ENCODE measurements at regions not wholly inside any gene's neighbourhood (a gene's known extent, or its start where the extent isn't known, plus 50 kb on each side); places are given as distances from the start of the nearest gene placed in this dataset.
"Not testable (repeated sequence)": the region's sequence is repeated elsewhere in the genome, so short reads cannot be mapped to it uniquely, and the experiment has no call there.

GRCh38 chr4:42824278-42824977 lies 68.1 kb upstream of the GRXCR1 start:
- DNase-seq, result no peak

DNA sequence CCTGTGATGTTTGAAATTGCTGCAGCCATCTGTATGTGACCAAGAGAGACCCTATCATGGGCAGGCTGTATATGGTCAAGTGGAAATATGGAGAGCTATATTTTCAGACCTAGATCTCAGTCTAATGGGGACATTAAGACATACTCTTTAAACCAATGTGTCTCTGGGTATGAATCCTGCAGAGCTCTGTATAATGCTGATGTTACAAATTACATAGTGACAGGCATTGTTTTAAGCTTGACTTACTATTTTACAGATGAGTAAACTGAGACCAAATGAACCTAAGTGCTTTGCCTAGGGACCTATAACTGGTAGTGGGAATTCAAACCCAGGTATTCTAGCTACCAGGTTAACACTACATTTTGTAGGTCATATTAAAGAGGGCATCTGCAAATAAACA lies 71.3 kb upstream of the GRXCR1 start:
- no peak for DNase-seq

GRCh38 chr4:42819863-42820514 lies 72.5 kb upstream of the GRXCR1 start:
- DNase-seq, result no peak

GRCh38 chr4:42817913-42818312 lies 74.6 kb upstream of the GRXCR1 start:
- no peak for DNase-seq

DNA sequence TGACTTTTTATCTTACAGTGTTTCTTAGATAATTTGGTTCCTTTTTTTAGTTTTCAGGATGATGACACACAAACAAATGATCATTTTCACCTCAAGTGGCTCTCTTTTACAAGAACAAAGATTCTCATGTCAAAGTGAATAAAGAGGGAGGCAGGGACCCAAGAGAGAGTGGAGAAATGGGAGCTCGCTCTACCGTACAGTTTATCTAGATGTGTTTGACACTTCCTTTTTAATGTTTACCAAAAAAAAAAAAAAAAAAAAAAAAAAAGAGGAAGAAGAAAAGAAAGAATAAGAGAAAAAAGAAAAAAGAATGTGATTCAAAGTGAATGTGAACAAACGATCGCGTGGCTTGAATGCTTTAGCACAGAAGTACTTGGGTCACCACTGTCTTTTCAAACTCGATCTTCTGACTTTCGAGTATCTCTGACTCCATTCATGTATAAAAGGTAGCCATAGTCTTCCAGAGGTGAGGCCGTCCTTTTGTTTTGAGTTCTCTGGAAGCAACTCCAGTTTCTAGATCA lies 75.6 kb upstream of the GRXCR1 start:
- DNase-seq, result no peak

DNA sequence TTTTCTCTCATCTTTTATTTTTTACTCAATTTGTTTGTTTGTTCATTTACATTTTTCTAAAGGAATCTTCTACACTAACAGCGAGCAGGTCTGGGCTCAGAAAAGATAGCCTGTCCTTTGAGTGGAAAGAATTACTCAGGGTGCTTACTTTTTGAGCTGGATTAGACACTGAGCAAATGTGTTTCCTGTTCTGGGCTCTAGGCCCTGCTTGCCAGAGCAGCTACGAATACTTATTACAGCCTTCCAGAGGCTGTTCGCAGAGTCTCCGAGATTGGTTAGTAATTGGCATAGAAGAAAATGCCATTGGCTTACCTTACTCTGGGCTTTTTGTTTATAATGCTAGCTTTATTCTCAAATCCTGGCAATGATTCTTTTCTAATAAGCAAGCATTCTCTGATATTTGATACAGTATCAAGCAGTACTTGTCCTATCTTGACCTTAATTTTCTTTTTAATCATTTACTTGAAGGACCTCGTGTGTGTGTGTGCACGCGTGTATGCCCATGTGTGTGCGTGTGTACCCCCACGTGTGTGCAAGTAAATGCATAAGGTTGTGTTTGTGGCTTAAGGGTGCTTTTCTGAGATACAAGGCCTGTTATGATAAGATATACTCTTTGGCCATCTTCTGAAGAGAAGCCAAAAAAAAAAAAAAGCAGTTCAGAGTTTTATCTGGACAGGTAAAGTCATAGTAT lies 76.2 kb upstream of the GRXCR1 start:
- no peak for DNase-seq

DNA sequence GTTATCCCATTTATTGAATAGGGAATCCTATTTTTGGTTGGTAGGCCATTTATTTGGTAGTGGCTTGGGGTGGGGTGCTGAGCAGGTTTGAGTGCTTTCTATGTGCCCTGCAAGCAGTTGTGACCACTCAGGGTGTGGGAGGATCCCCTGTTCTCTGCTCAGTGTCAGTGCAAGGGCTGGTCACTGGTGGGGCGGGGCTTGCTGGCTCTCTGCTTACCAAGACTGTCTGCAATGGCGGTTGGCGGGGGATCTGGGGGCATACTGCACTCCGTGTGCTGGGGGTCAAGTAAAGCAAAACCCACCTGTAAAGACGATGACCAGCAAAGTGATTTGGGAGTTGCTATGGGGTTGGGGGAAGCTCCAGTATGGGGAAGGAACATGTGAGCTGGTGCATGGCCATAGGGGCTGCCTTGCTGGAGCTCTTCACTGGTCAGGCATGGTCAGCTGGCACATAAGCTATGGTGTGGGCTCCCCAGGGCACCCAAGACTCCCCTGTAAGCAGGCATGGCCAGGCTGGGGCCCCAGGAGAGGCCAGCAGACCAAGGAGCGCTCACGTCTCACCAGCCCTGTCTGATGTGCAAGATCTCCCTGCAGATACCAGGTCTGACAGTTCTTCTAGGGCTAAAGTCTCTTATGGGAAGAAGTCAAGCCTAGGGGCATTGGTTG lies 83.0 kb upstream of the GRXCR1 start:
- DNase-seq, result no peak

GRCh38 chr4:42806303-42806835 lies 86.1 kb upstream of the GRXCR1 start:
- no peak for DNase-seq

DNA sequence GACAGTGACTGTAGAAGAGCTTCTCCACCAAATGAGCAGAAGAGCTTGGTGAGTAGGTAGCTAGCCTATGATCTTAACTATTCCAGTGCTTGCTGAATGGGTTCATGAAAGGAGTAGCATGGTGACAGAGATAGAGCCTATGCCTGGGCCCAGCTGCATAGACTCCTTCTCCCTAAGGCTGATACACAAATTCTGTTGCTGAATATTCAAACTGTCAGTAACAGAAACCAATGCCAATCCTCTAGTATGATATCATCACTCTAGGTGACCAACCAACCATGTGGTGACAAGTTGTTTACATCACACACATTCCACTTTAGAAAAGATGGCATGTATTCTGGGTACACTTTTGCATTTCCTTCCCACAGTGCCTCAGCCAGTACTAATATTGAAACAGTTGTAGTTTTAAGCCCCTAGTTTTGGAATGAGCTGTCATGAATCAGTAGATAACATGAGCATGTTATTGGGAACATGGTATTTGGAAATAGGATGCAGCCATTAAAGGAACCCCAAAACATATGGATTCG lies 103.4 kb upstream of the GRXCR1 start:
- DNase-seq, result no peak

DNA sequence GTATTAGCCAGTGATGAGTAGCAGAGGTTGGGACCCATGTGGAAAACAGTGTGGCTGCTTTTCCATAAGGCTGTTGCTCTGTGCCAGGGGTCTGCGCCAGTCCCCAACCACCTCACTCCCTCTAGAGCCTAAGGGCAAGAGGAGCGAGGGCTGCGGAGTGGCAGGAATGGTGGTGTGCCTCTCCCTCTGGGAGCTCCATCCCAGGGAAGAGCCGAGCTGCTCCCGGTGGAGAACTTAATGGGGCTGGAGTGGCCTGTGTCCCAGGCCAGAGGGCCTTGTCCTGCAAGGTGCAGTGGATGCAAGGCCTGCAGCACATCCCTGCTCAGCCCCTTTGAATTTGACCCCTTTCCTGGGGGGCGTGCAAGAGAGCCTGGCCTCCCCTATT lies 105.4 kb upstream of the GRXCR1 start:
- no peak for DNase-seq

DNA sequence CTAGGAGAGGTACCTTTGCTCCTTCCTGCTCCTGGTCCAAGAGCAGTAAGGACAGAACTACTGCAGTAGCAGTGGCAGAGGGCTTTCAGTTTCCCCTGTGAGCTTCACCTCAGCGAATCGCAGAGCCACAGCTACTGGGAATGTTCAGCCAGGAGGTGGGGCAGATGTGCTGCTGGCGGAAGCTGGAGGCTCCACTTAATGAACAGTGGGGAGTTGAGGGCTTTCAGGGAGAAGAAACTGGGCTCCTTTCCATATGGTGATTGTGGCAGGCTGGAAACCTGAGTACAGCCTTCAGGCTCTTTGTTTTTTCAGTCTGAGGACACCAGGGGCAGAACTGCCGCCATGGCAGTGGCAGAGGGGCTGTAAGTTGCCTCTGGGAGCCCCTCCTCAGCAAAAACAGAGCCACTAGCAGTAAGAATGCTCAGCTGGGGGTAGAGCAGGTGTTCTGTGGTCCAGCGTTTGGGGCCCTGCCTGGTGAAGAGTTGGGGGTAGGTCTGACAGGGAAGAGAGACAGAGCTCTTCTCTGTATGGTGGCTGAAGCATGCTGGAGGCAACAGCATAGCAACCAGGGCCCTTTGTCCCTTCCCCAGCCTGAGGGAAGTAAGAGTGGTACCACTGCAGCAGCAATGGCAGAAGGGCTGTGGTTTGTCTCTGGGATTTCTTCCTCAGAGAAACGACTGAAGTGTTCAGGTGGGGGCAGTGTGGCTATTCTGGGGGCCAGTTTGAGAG lies 106.0 kb upstream of the GRXCR1 start:
- DNase-seq, result no peak

GRCh38 chr4:42785817-42786216 lies 106.7 kb upstream of the GRXCR1 start:
- DNase-seq, result no peak

- no peak for DNase-seq
Measured at GRCh38 chr4:42781315-42781714, 111.2 kb upstream of the GRXCR1 start.

- DNase-seq, result no peak
Measured at GRCh38 chr4:42778349-42778748, 114.2 kb upstream of the GRXCR1 start.

GRCh38 chr4:42768125-42768748 lies 111.3 kb upstream of the ATP8A1 start:
- DNase-seq, result no peak

GRCh38 chr4:42767669-42768068 lies 110.8 kb upstream of the ATP8A1 start:
- no peak for DNase-seq

GRCh38 chr4:42761804-42762203 lies 104.9 kb upstream of the ATP8A1 start:
- no peak for DNase-seq

DNA sequence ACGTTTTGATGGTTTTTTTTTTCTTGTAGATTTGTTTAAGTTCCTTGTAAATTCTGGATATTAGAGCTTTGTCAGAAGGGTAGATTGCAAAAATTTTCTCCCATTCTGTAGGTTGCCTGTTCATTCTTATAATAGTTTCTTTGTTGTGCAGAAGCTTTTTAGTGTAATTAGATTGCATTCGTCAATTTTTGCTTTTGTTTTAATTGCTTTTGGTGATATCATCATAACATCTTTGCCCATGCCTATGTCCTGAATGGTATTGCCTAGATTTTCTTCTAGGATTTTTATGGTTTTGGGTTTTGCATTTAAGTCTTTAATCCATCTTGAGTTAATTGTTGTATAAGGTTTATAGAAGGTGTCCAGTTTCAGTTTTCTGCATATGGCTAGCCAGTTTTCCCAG lies 98.1 kb upstream of the ATP8A1 start:
- DNase-seq, result not testable (repeated sequence)

GRCh38 chr4:42751587-42751986 lies 94.7 kb upstream of the ATP8A1 start:
- DNase-seq, result no peak

- DNase-seq, result no peak
Measured at GRCh38 chr4:42750856-42751255, 94.0 kb upstream of the ATP8A1 start.

DNA sequence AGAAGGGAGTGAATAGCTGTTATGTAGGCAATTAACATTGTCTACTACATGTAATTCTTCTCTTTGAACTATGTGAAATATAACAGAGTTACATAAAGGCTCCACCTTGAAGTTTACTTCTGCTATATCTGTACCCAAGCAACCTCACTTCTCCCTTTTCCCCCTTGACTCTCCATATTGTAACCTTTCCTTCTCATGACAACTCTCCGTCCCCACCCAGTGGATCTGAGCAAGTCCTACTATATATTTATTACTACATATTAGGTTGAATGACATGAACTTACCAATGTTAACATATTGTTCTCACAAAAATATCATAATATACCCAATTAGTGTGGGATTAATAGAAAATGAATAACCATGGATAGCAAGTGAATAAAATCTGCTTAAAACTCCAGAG lies 93.2 kb upstream of the ATP8A1 start:
- DNase-seq, result peak; percentile 32

- DNase-seq, result no peak
Measured at GRCh38 chr4:42747971-42748370, 91.1 kb upstream of the ATP8A1 start.

Data from activated gamma-delta T cell treated with Interleukin-2 at 50 U/mL for 16 hours (primary cell).